HEK293 (cell line): ENCODE measurements at regions not wholly inside any gene's neighbourhood (a gene's known extent, or its start where the extent isn't known, plus 50 kb on each side); places are given as distances from the start of the nearest gene placed in this dataset.

ENCODE experiments used
- CTCF ChIP-seq: fragments of 450-650 bp; formaldehyde crosslinking; IDR thresholded peaks from 2 replicates; pipeline ENCODE4 v1.5.1; 2016; ENCODE audit warnings: missing biosample characterization, missing genetic modification characterization
- KLF1 ChIP-seq: fragments of 450-650 bp; formaldehyde crosslinking; IDR thresholded peaks from 2 replicates; pipeline ENCODE4 v1.5.1; 2016; ENCODE audit warnings: missing biosample characterization, missing genetic modification characterization
- YY1 ChIP-seq: fragments of 450-650 bp; formaldehyde crosslinking; IDR thresholded peaks from 2 replicates; pipeline ENCODE4 v1.5.1; 2018; ENCODE audit warnings: missing biosample characterization, missing genetic modification characterization
- ZNF202 ChIP-seq: fragments of 450-650 bp; formaldehyde crosslinking; IDR thresholded peaks from 2 replicates; pipeline ENCODE4 v1.5.1; 2016; ENCODE audit warnings: missing biosample characterization, missing genetic modification characterization, borderline replicate concordance
- ZNF23 ChIP-seq: fragments of 450-650 bp; formaldehyde crosslinking; IDR thresholded peaks from 2 replicates; pipeline ENCODE4 v1.5.1; 2016; ENCODE audit warnings: missing biosample characterization, missing genetic modification characterization, borderline replicate concordance
- ZNF350 ChIP-seq: fragments of 450-650 bp; formaldehyde crosslinking; IDR thresholded peaks from 2 replicates; pipeline ENCODE4 v1.5.0; 2017; ENCODE audit warnings: missing biosample characterization, mild to moderate bottlenecking, missing genetic modification characterization
- ZNF510 ChIP-seq: fragments of 450-650 bp; formaldehyde crosslinking; IDR thresholded peaks from 2 replicates; pipeline ENCODE4 v1.5.1; 2018; ENCODE audit warnings: mild to moderate bottlenecking, missing genetic modification characterization, missing biosample characterization; ENCODE audit not compliant: insufficient replicate concordance
- ZNF521 ChIP-seq: fragments of 450-650 bp; formaldehyde crosslinking; IDR thresholded peaks from 2 replicates; pipeline ENCODE4 v1.5.1; 2017; ENCODE audit warnings: missing biosample characterization, mild to moderate bottlenecking, missing genetic modification characterization

- TF ChIP-seq CTCF (tag by site-specific recombination) = no peak
- no peak for TF ChIP-seq ZNF23 (tag by site-specific recombination)
- TF ChIP-seq ZNF202 = no peak
- no peak for TF ChIP-seq KLF1 (tag by site-specific recombination)
- no peak for TF ChIP-seq ZNF510 (tag by site-specific recombination)
- TF ChIP-seq YY1 (tag by site-specific recombination) = no peak
- TF ChIP-seq ZNF350 (tag by site-specific recombination) = no peak
- TF ChIP-seq ZNF521 (tag by site-specific recombination) = no peak
Measured at GRCh38 chr1:38436749-38437148, 390.2 kb upstream of the POU3F1 start.
